ENCODE measurements at regions not wholly inside any gene's neighbourhood (a gene's known extent, or its start where the extent isn't known, plus 50 kb on each side); places are given as distances from the start of the nearest gene placed in this dataset.

GRCh38 chr4:164512124-164512523 is 241.8 kb upstream of the SMIM31 start:
- Histone ChIP-seq H3K36me3 (ENCODE audit: insufficient read depth, low read length) (no peaks in the 10 kb centered on the region), H3K79me2 (ENCODE audit: insufficient read depth, low read depth, low read length) (no peaks in the 10 kb centered on the region), H3K9me3 (ENCODE audit: low read length) (no peaks in the 10 kb centered on the region), H3K4me3 (ENCODE audit: low read depth, low read length, poor library complexity, severe bottlenecking) (no peak overlapping the region), H3K27ac (ENCODE audit: low read depth, low read length, poor library complexity, severe bottlenecking) (no peak overlapping the region), H2AFZ (ENCODE audit: low read length) (no peak overlapping the region), H4K20me1 (ENCODE audit: insufficient read depth, low read length) (no peaks in the 10 kb centered on the region), H3K4me2 (ENCODE audit: low read length) (no peak overlapping the region), H3K4me1 (ENCODE audit: insufficient read depth, low read length, poor library complexity, severe bottlenecking) (no peaks in the 10 kb centered on the region), H3K9me2 (ENCODE audit: insufficient read depth, low read length) (no peaks in the 10 kb centered on the region)
- ChIA-PET POLR2A (interaction anchor here (0.5 kb wide), 1 partner anchor 68 kb away, joined by 3 read pairs; no protein-coding TSS in a partner anchor), CTCF (ENCODE audit: unreplicated experiment) (no interaction called here)
- no peak for TF ChIP-seq CTCF (conservative IDR thresholded peaks at IDR 0.05; ENCODE audit: low read length)
- no peak for TF ChIP-seq EZH2phosphoT487 (IDR thresholded peaks at IDR 0.05; ENCODE audit: borderline replicate concordance, low read depth, low read length)
- DNase-seq (ENCODE audit: low spot score), result no peak
- BruUV-seq (replicated peaks), result no TSS peak
- intact Hi-C loops (cut with micrococcal nuclease; ENCODE audit: unreplicated experiment), result no loop called here

- BruUV-seq (replicated peaks), result no TSS peak
- H3K36me3 ChIP-seq (ENCODE audit: insufficient read depth, low read length), result no peaks in the 10 kb centered on the region
- no peaks in the 10 kb centered on the region for H3K9me2 ChIP-seq (ENCODE audit: insufficient read depth, low read length)
- no peaks in the 10 kb centered on the region for H3K4me1 ChIP-seq (ENCODE audit: insufficient read depth, low read length, poor library complexity, severe bottlenecking)
- no peak for DNase-seq (ENCODE audit: low spot score)
- H4K20me1 ChIP-seq (ENCODE audit: insufficient read depth, low read length), result no peaks in the 10 kb centered on the region
- no peak overlapping the region for H3K4me3 ChIP-seq (ENCODE audit: low read depth, low read length, poor library complexity, severe bottlenecking)
- intact Hi-C loops (cut with micrococcal nuclease; ENCODE audit: unreplicated experiment), result no loop called here
- H3K79me2 ChIP-seq (ENCODE audit: insufficient read depth, low read depth, low read length), result no peaks in the 10 kb centered on the region
- CTCF ChIA-PET (ENCODE audit: unreplicated experiment), result no interaction called here
- TF ChIP-seq CTCF (conservative IDR thresholded peaks at IDR 0.05; ENCODE audit: low read length) (no peak), EZH2phosphoT487 (IDR thresholded peaks at IDR 0.05; ENCODE audit: borderline replicate concordance, low read depth, low read length) (no peak)
- POLR2A ChIA-PET, result interaction anchor here (0.6 kb wide), 1 partner anchor 341 kb away, joined by 4 read pairs; no protein-coding TSS in a partner anchor
- H3K4me2 ChIP-seq (ENCODE audit: low read length), result no peak overlapping the region
- no peaks in the 10 kb centered on the region for H3K9me3 ChIP-seq (ENCODE audit: low read length)
- H2AFZ ChIP-seq (ENCODE audit: low read length), result no peak overlapping the region
- no peak overlapping the region for H3K27ac ChIP-seq (ENCODE audit: low read depth, low read length, poor library complexity, severe bottlenecking)
These were observed 239.2 kb upstream of the SMIM31 start for GRCh38 chr4:164514765-164515164.

- H3K27ac ChIP-seq (ENCODE audit: low read depth, low read length, poor library complexity, severe bottlenecking), result no peak overlapping the region
- H3K4me1 ChIP-seq (ENCODE audit: insufficient read depth, low read length, poor library complexity, severe bottlenecking), result no peaks in the 10 kb centered on the region
- TF ChIP-seq EZH2phosphoT487 (IDR thresholded peaks at IDR 0.05; ENCODE audit: borderline replicate concordance, low read depth, low read length), result no peak
- TF ChIP-seq CTCF (conservative IDR thresholded peaks at IDR 0.05; ENCODE audit: low read length), result no peak
- no TSS peak for BruUV-seq (replicated peaks)
- no peak overlapping the region for H3K4me2 ChIP-seq (ENCODE audit: low read length)
- no peak overlapping the region for H2AFZ ChIP-seq (ENCODE audit: low read length)
- no peaks in the 10 kb centered on the region for H3K36me3 ChIP-seq (ENCODE audit: insufficient read depth, low read length)
- H3K4me3 ChIP-seq (ENCODE audit: low read depth, low read length, poor library complexity, severe bottlenecking), result no peak overlapping the region
- no peak for DNase-seq (ENCODE audit: low spot score)
- ChIA-PET POLR2A (no interaction called here), CTCF (ENCODE audit: unreplicated experiment) (no interaction called here)
- H3K79me2 ChIP-seq (ENCODE audit: insufficient read depth, low read depth, low read length), result no peaks in the 10 kb centered on the region
- H4K20me1 ChIP-seq (ENCODE audit: insufficient read depth, low read length), result no peaks in the 10 kb centered on the region
- H3K9me3 ChIP-seq (ENCODE audit: low read length), result no peaks in the 10 kb centered on the region
- intact Hi-C loops (cut with micrococcal nuclease; ENCODE audit: unreplicated experiment), result no loop called here
- H3K9me2 ChIP-seq (ENCODE audit: insufficient read depth, low read length), result no peaks in the 10 kb centered on the region
These were observed 229.1 kb upstream of the SMIM31 start for GRCh38 chr4:164524789-164525188.

Data from OCI-LY7 (cell line).